ENCODE measurements at regions not wholly inside any gene's neighbourhood (a gene's known extent, or its start where the extent isn't known, plus 50 kb on each side); places are given as distances from the start of the nearest gene placed in this dataset.
"Not testable (repeated sequence)": the region's sequence is repeated elsewhere in the genome, so short reads cannot be mapped to it uniquely, and the experiment has no call there.

- TF ChIP-seq MYC (IDR thresholded peaks at IDR 0.05; ENCODE audit: low read depth, low read length); MYC (CRISPR knock-in tag; IDR thresholded peaks at IDR 0.05; ENCODE audit: borderline replicate concordance, low read depth); IRF2 (CRISPR knock-in tag; IDR thresholded peaks at IDR 0.05); ZNF274 (IDR thresholded peaks at IDR 0.05; ENCODE audit: borderline replicate concordance, low read depth, low read length); CHD7 (IDR thresholded peaks at IDR 0.05; ENCODE audit: low read depth, low read length); SMARCE1 (IDR thresholded peaks at IDR 0.05); ZBTB40 (IDR thresholded peaks at IDR 0.05); ZBTB40 (CRISPR knock-in tag; IDR thresholded peaks at IDR 0.05); NCOA2 (IDR thresholded peaks at IDR 0.05; ENCODE audit: partially characterized antibody in 2 of 2); ZEB2 (IDR thresholded peaks at IDR 0.05); CBX2 (IDR thresholded peaks at IDR 0.05; ENCODE audit: insufficient read depth, low read length, poor library complexity, severe bottlenecking); GATAD2A (IDR thresholded peaks at IDR 0.05): not testable (repeated sequence)
Measured at GRCh38 chr17:77562361-77562760, 396.1 kb upstream of the TNRC6C start.
